K562 (cell line): ENCODE measurements at regions not wholly inside any gene's neighbourhood (a gene's known extent, or its start where the extent isn't known, plus 50 kb on each side); places are given as distances from the start of the nearest gene placed in this dataset.

Source experiments
- ATAC-seq: fragments of 200-7000 bp; cut with Tn5 transposase; 3 replicates; pipeline ENCODE4 v1.9.1; 2020; ENCODE audit warnings: moderate library complexity
- BruUV-seq: library from RNA; stranded (reverse); fragments of 400-500 nt; replicated peaks from 2 replicates; lab custom pipeline; 2021; lab: Mats Ljungman, UMichigan
- CTCF ChIA-PET: fragments of 300-600 bp; formaldehyde crosslinking; extraction: SDS; loops from one replicate; lab custom pipeline; 2021; ENCODE audit warnings: low intra/inter-chr PET ratio; lab: Yijun Ruan, JAX
- POLR2A ChIA-PET: fragments of 300-600, 350-650 bp; sonication (Branson Sonifier 250); formaldehyde crosslinking; extraction: SDS; loops from one replicate; lab custom pipeline; 2021; ENCODE audit warnings: antibody characterized with exemption, inconsistent platforms; lab: Yijun Ruan, JAX
- DNase-seq, 4 experiments: peaks; one replicate each; pipeline versions ENCODE4 v3.0.0 to v3.0.0-alpha.2; 2011 to 2018; ENCODE audit warnings: low spot score in 3 of 4, mixed read lengths in 3 of 4; ENCODE audit errors: extremely low read depth in 1 of 4
- FAIRE-seq: peaks from 2 replicates; lab custom pipeline; 2011; peaks lifted over from hg19 to GRCh38; lab: Jason Lieb, UNC
- H2AFZ ChIP-seq: 2 replicates; pipeline ENCODE4 v1.6.0; 2011; ENCODE audit warnings: low read depth, low read length, control low read depth, inconsistent platforms
- H3K27ac ChIP-seq: fragments of 200-600 bp; 3 replicates; pipeline ENCODE4 v1.8.0; 2011; ENCODE audit warnings: low read depth, mild to moderate bottlenecking, control low read depth, inconsistent platforms, low read length, moderate library complexity, mixed read lengths; ENCODE audit errors: extremely low read depth
- H3K27me3 ChIP-seq, 2 experiments: fragments of 300-600 bp in 1 of 2; 2 replicates in 1 of 2; 3 replicates in 1 of 2; pipeline versions ENCODE4 v1.6.0 to v1.8.0; 2011; ENCODE audit warnings: inconsistent platforms in 2 of 2, low read length in 2 of 2, mild to moderate bottlenecking in 1 of 2, mixed read lengths in 1 of 2, moderate library complexity in 1 of 2; ENCODE audit not compliant: control insufficient read depth in 2 of 2, insufficient read depth in 2 of 2
- H3K36me3 ChIP-seq: fragments of 300-600 bp; 3 replicates; pipeline ENCODE4 v1.8.0; 2011; ENCODE audit warnings: mild to moderate bottlenecking, low read length, inconsistent platforms; ENCODE audit not compliant: control insufficient read depth, insufficient read depth
- H3K4me1 ChIP-seq, 2 experiments: fragments of 200-600 bp in 1 of 2; replicated peaks in 1 of 2; 2 replicates in 1 of 2; 3 replicates in 1 of 2; pipeline versions ENCODE4 v1.5.1 to v1.8.0; 2011; ENCODE audit warnings: inconsistent platforms in 2 of 2, low read length in 2 of 2, mild to moderate bottlenecking in 1 of 2, mixed read lengths in 1 of 2, moderate library complexity in 1 of 2; ENCODE audit not compliant: control insufficient read depth in 2 of 2, insufficient read depth in 2 of 2
- H3K4me2 ChIP-seq: 2 replicates; pipeline ENCODE4 v1.6.1; 2011; ENCODE audit warnings: low read length, control low read depth, inconsistent platforms, mixed read lengths; ENCODE audit not compliant: insufficient read depth
- H3K4me3 ChIP-seq: fragments of 200-600 bp; sonication (generic), shearing (Covaris generic); 2 replicates; pipeline ENCODE4 v1.5.1; 2016; ENCODE audit warnings: control low read depth, inconsistent platforms
- H3K79me2 ChIP-seq: fragments of 200-600 bp; 3 replicates; pipeline ENCODE4 v1.8.0; 2011; ENCODE audit warnings: low read length, inconsistent platforms; ENCODE audit not compliant: control insufficient read depth, insufficient read depth
- H3K9ac ChIP-seq, 2 experiments: 2 replicates each; pipeline versions ENCODE4 v1.6.0 to v1.6.1; 2011; ENCODE audit warnings: low read depth in 2 of 2, low read length in 2 of 2, control low read depth in 1 of 2, inconsistent platforms in 1 of 2, mild to moderate bottlenecking in 1 of 2, mixed read lengths in 1 of 2; ENCODE audit not compliant: insufficient read depth in 1 of 2
- H3K9me1 ChIP-seq: one replicate; pipeline ENCODE4 v1.6.0; 2011; ENCODE audit warnings: inconsistent platforms, mild to moderate bottlenecking, low read length, moderate library complexity; ENCODE audit not compliant: control insufficient read depth, insufficient read depth
- H3K9me3 ChIP-seq: replicated peaks from 2 replicates; pipeline ENCODE4 v1.5.1; 2011; ENCODE audit warnings: low read depth, low read length, inconsistent platforms; ENCODE audit not compliant: control insufficient read depth, insufficient read depth
- H4K20me1 ChIP-seq: replicated peaks from 2 replicates; pipeline ENCODE4 v1.6.1; 2011; ENCODE audit warnings: low read length, inconsistent platforms, mixed read lengths; ENCODE audit not compliant: control insufficient read depth, insufficient read depth
- BACH1 ChIP-seq: fragments of 200-800 bp; sonication (Bioruptor generic); IDR thresholded peaks from 2 replicates; pipeline ENCODE4 v1.6.1; 2016; ENCODE audit warnings: missing genetic modification characterization, missing compliant biosample characterization
- CSDE1 ChIP-seq, 2 experiments: fragments of 450-650 bp; IDR thresholded peaks; 2 replicates each; pipeline ENCODE4 v1.6.1; 2016; ENCODE audit warnings: mild to moderate bottlenecking in 1 of 2
- FOXJ3 ChIP-seq: sonication (generic); formaldehyde crosslinking; IDR thresholded peaks from 2 replicates; pipeline ENCODE4 v1.4.0; 2020; ENCODE audit warnings: mild to moderate bottlenecking, missing genetic modification reagents
- HMG20A ChIP-seq: fragments of 450-650 bp; formaldehyde crosslinking; conservative IDR thresholded peaks from 2 replicates; pipeline ENCODE4 v1.4.0; 2020; ENCODE audit warnings: mild to moderate bottlenecking, mixed read lengths
- ID3 ChIP-seq, 2 experiments: fragments of 250-450 bp in 1 of 2; fragments of 450-650 bp in 1 of 2; sonication (Bioruptor Pico) in 1 of 2; IDR thresholded peaks; 2 replicates each; pipeline versions ENCODE4 v1.6.1 to v1.8.0; 2016 to 2021; ENCODE audit warnings: mild to moderate bottlenecking in 2 of 2, moderate library complexity in 2 of 2, missing compliant biosample characterization in 1 of 2, missing genetic modification characterization in 1 of 2
- JUND ChIP-seq, 2 experiments: IDR thresholded peaks; 2 replicates in 1 of 2; 3 replicates in 1 of 2; pipeline ENCODE4 v1.6.1; 2011; ENCODE audit warnings: borderline replicate concordance in 2 of 2, low read depth in 2 of 2, low read length in 2 of 2, improper control_type of control experiment in 1 of 2, missing biosample characterization in 1 of 2, missing genetic modification characterization in 1 of 2, missing genetic modification reagents in 1 of 2
- MTA1 ChIP-seq: fragments of 450-650 bp; IDR thresholded peaks from 2 replicates; pipeline ENCODE4 v1.6.1; 2017; ENCODE audit warnings: borderline replicate concordance
- MTA3 ChIP-seq: fragments of 450-650 bp; formaldehyde crosslinking; IDR thresholded peaks from 2 replicates; pipeline ENCODE4 v1.6.1; 2017; ENCODE audit warnings: mild to moderate bottlenecking, borderline replicate concordance
- POLR2G ChIP-seq: fragments of 200-400 bp; formaldehyde crosslinking; IDR thresholded peaks from 2 replicates; pipeline ENCODE4 v1.6.1; 2017; ENCODE audit warnings: low read depth, mild to moderate bottlenecking, antibody characterized with exemption, low read length, moderate library complexity
- TAF1 ChIP-seq: IDR thresholded peaks from 2 replicates; pipeline ENCODE4 v1.6.1; 2011; ENCODE audit warnings: mild to moderate bottlenecking, low read length, moderate library complexity; ENCODE audit not compliant: insufficient read depth, control insufficient read depth, severe bottlenecking; ENCODE audit errors: extremely low read depth
- TBL1XR1 ChIP-seq, 2 experiments: IDR thresholded peaks; 2 replicates each; pipeline ENCODE4 v1.6.1; 2012; ENCODE audit warnings: improper control_type of control experiment in 2 of 2, low read length in 2 of 2, mild to moderate bottlenecking in 1 of 2
- ZNF316 ChIP-seq: fragments of 450-650 bp; IDR thresholded peaks from 2 replicates; pipeline ENCODE4 v1.6.1; 2016
- ZNF444 ChIP-seq: fragments of 250-450 bp; sonication (Bioruptor Pico); IDR thresholded peaks from 2 replicates; pipeline ENCODE4 v1.4.0; 2020; ENCODE audit warnings: mild to moderate bottlenecking, moderate library complexity
- ZNF668 ChIP-seq: fragments of 250-450 bp; sonication (Bioruptor Pico); IDR thresholded peaks from 2 replicates; pipeline ENCODE4 v1.8.0; 2022; ENCODE audit warnings: mild to moderate bottlenecking, inconsistent platforms
- WGBS: fragments of 100-300 bp; shearing (Covaris generic); methylation state at CpG from one replicate; pipeline ENCODE4 v1.1.6; 2016; ENCODE audit warnings: low coverage, mixed read lengths; ENCODE audit not compliant: insufficient coverage; ENCODE audit errors: missing lambda C conversion rate; 5-methylcytosine and 5-hydroxymethylcytosine counted together
- in situ Hi-C: fragments of 300-500 bp; cut with MboI; formaldehyde crosslinking; loops from 4 replicates; pipeline ENCODE4 v1.15.0; 2018; ENCODE audit warnings: inconsistent platforms, mixed read lengths
- intact Hi-C: fragments of 100-400 bp; cut with micrococcal nuclease; formaldehyde crosslinking; loops from 2 replicates; pipeline ENCODE4 v1.14.2; 2022

GRCh38 chr1:209379280-209379679, 204.2 kb upstream of the CAMK1G start:
- intact Hi-C loops (no loop called here), in situ Hi-C loops (no loop called here)
- no peaks in the 10 kb centered on the region for H3K36me3 ChIP-seq
- H3K4me2 ChIP-seq: no peak overlapping the region
- ChIA-PET POLR2A (interaction anchor here (0.7 kb wide), 1 partner anchor 127 kb away, joined by 3 read pairs; no protein-coding TSS in a partner anchor), CTCF (no interaction called here)
- no peaks in the 10 kb centered on the region for H3K4me1 ChIP-seq
- no peak overlapping the region for H3K27ac ChIP-seq
- no peaks in the 10 kb centered on the region for H3K9me1 ChIP-seq
- no peak overlapping the region for H3K4me3 ChIP-seq
- H3K79me2 ChIP-seq: no peaks in the 10 kb centered on the region
- FAIRE-seq (no peak), DNase-seq (no peak), ATAC-seq (no peak)
- no peak overlapping the region for H3K9ac ChIP-seq
- 7% methylated on average over 1 of the region's 1 CpG for WGBS
- no peaks in the 10 kb centered on the region for H3K27me3 ChIP-seq
- H3K9me3 ChIP-seq: no peaks in the 10 kb centered on the region
- H4K20me1 ChIP-seq: no peaks in the 10 kb centered on the region
- BruUV-seq: no TSS peak
- no peak for TF ChIP-seq ZNF316
- no peak for TF ChIP-seq TAF1
- TF ChIP-seq POLR2G: no peak
- no peak for TF ChIP-seq HMG20A (CRISPR knock-in tag)
- no peak for TF ChIP-seq BACH1
- no peak for TF ChIP-seq ID3 (CRISPR knock-in tag; IDR thresholded peaks at IDR 0.05)
- TF ChIP-seq ID3 (tag; IDR thresholded peaks at IDR 0.05): no peak
- no peak for TF ChIP-seq MTA1
- TF ChIP-seq ZNF668 (CRISPR knock-in tag): no peak
- TF ChIP-seq FOXJ3 (CRISPR knock-in tag): no peak
- TF ChIP-seq CSDE1 (IDR thresholded peaks at IDR 0.05): no peak
- TF ChIP-seq JUND (IDR thresholded peaks at IDR 0.05; ENCODE audit: borderline replicate concordance, low read depth, low read length): no peak
- TF ChIP-seq JUND (tag; IDR thresholded peaks at IDR 0.05; ENCODE audit: borderline replicate concordance, low read depth, low read length): no peak
- no peak for TF ChIP-seq MTA3
- no peak for TF ChIP-seq TBL1XR1 (IDR thresholded peaks at IDR 0.05; ENCODE audit: low read length in 2 of 2)
- no peak for TF ChIP-seq ZNF444 (CRISPR knock-in tag)
- no peak overlapping the region for H2AFZ ChIP-seq
